ENCODE measurements at regions not wholly inside any gene's neighbourhood (a gene's known extent, or its start where the extent isn't known, plus 50 kb on each side); places are given as distances from the start of the nearest gene placed in this dataset.

GRCh38 chr1:219405531-219406331, 207.2 kb downstream of the ZC3H11B start:
- no peaks in the 10 kb centered on the region for H3K4me1 ChIP-seq (ENCODE audit: control insufficient read depth in 1 of 2, insufficient read depth in 2 of 2, low read length in 2 of 2)
- no peaks in the 10 kb centered on the region for H3K27me3 ChIP-seq (ENCODE audit: insufficient read depth, low read length)
- ChIA-PET CTCF (no interaction called here), RAD21 (ENCODE audit: low non-redundant PET in 1 of 2, low total read pairs in 2 of 2, uncharacterized antibody in 2 of 2, unreplicated experiment in 2 of 2) (no interaction called here), POLR2A (no interaction called here)
- DNase-seq (ENCODE audit: low read depth, low spot score): no peak
- TF ChIP-seq ATF3 (IDR thresholded peaks at IDR 0.05) (no peak), SP1 (IDR thresholded peaks at IDR 0.05; ENCODE audit: low read depth) (no peak), TCF7L2 (IDR thresholded peaks at IDR 0.05; ENCODE audit: borderline replicate concordance, extremely low read depth, insufficient read depth, insufficient read length) (peak; percentile 73)
- H3K79me2 ChIP-seq (ENCODE audit: insufficient read depth, low read length): no peaks in the 10 kb centered on the region
- intact Hi-C loops (cut with micrococcal nuclease): no loop called here
- no peaks in the 10 kb centered on the region for H3K9me3 ChIP-seq (ENCODE audit: control insufficient read depth in 1 of 2, insufficient read depth in 1 of 2, low read depth in 1 of 2, low read length in 2 of 2)
- no peak overlapping the region for H3K27ac ChIP-seq (ENCODE audit: low read depth, low read length)
- H4K20me1 ChIP-seq (ENCODE audit: insufficient read depth): no peaks in the 10 kb centered on the region
- no peaks in the 10 kb centered on the region for H3K36me3 ChIP-seq (ENCODE audit: control insufficient read depth in 1 of 2, insufficient read depth in 2 of 2, low read length in 2 of 2)
- H2AFZ ChIP-seq (ENCODE audit: low read depth, low read length, poor library complexity, severe bottlenecking): no peak overlapping the region
- no peaks in the 10 kb centered on the region for H3K9me2 ChIP-seq (ENCODE audit: insufficient read depth)
- no peak overlapping the region for H3K9ac ChIP-seq (ENCODE audit: low read length)
- no peak for ATAC-seq
- H3K4me3 ChIP-seq (replicated peaks in 1 of 2; ENCODE audit: low read depth in 1 of 2, low read length in 2 of 2): no peak overlapping the region
- H3K4me2 ChIP-seq (ENCODE audit: low read length): no peak overlapping the region
- BruUV-seq (replicated peaks): no TSS peak

GRCh38 chr1:219404629-219405028, 208.3 kb downstream of the ZC3H11B start:
- H3K9me3 ChIP-seq (ENCODE audit: control insufficient read depth in 1 of 2, insufficient read depth in 1 of 2, low read depth in 1 of 2, low read length in 2 of 2): no peaks in the 10 kb centered on the region
- H3K27me3 ChIP-seq (ENCODE audit: insufficient read depth, low read length): no peaks in the 10 kb centered on the region
- no peak overlapping the region for H3K4me3 ChIP-seq (replicated peaks in 1 of 2; ENCODE audit: low read depth in 1 of 2, low read length in 2 of 2)
- no peaks in the 10 kb centered on the region for H4K20me1 ChIP-seq (ENCODE audit: insufficient read depth)
- BruUV-seq (replicated peaks): no TSS peak
- ChIA-PET POLR2A (no interaction called here), CTCF (no interaction called here), RAD21 (ENCODE audit: low non-redundant PET in 1 of 2, low total read pairs in 2 of 2, uncharacterized antibody in 2 of 2, unreplicated experiment in 2 of 2) (no interaction called here)
- no peak overlapping the region for H3K4me2 ChIP-seq (ENCODE audit: low read length)
- H2AFZ ChIP-seq (ENCODE audit: low read depth, low read length, poor library complexity, severe bottlenecking): no peak overlapping the region
- DNase-seq (ENCODE audit: low read depth, low spot score) (no peak), ATAC-seq (no peak)
- no peaks in the 10 kb centered on the region for H3K4me1 ChIP-seq (ENCODE audit: control insufficient read depth in 1 of 2, insufficient read depth in 2 of 2, low read length in 2 of 2)
- no peaks in the 10 kb centered on the region for H3K9me2 ChIP-seq (ENCODE audit: insufficient read depth)
- no peaks in the 10 kb centered on the region for H3K36me3 ChIP-seq (ENCODE audit: control insufficient read depth in 1 of 2, insufficient read depth in 2 of 2, low read length in 2 of 2)
- H3K9ac ChIP-seq (ENCODE audit: low read length): no peak overlapping the region
- H3K79me2 ChIP-seq (ENCODE audit: insufficient read depth, low read length): no peaks in the 10 kb centered on the region
- intact Hi-C loops (cut with micrococcal nuclease): no loop called here
- H3K27ac ChIP-seq (ENCODE audit: low read depth, low read length): no peak overlapping the region
- no peak for TF ChIP-seq CEBPB (IDR thresholded peaks at IDR 0.05; ENCODE audit: low read depth)
- no peak for TF ChIP-seq REST (IDR thresholded peaks at IDR 0.05; ENCODE audit: low read depth)
- TF ChIP-seq SP1 (IDR thresholded peaks at IDR 0.05; ENCODE audit: low read depth): no peak
- no peak for TF ChIP-seq SRF (IDR thresholded peaks at IDR 0.05; ENCODE audit: low read depth)
- no peak for TF ChIP-seq MAX (IDR thresholded peaks at IDR 0.05)
- TF ChIP-seq JUND (IDR thresholded peaks at IDR 0.05): no peak
- no peak for TF ChIP-seq ATF3 (IDR thresholded peaks at IDR 0.05)
- no peak for TF ChIP-seq ZBTB33 (IDR thresholded peaks at IDR 0.05; ENCODE audit: extremely low read depth, insufficient replicate concordance, low read length)
- TF ChIP-seq CTCF (IDR thresholded peaks at IDR 0.05 in 2 of 3, conservative IDR thresholded peaks at IDR 0.05 in 1 of 3; ENCODE audit: borderline replicate concordance in 1 of 3, insufficient read depth in 1 of 3, low read depth in 2 of 3, low read length in 2 of 3): no peak

Data from HCT116 (cell line).